Spinal cord (tissue), 9 donors: ENCODE measurements at regions not wholly inside any gene's neighbourhood (a gene's known extent, or its start where the extent isn't known, plus 50 kb on each side); places are given as distances from the start of the nearest gene placed in this dataset.

Experiments
- DNase-seq, 6 donors: peaks; one replicate each; pipeline versions ENCODE4 v3.0.0 to v3.0.0-alpha.2; 2013 to 2015; ENCODE audit warnings: low spot score in 6 of 6, low read depth in 4 of 6
- H3K27ac ChIP-seq: one replicate; pipeline ENCODE4 v1.5.1; 2013; ENCODE audit warnings: low read depth, low read length, control low read depth
- H3K27me3 ChIP-seq: one replicate; pipeline ENCODE4 v1.6.1; 2013; ENCODE audit warnings: low read length; ENCODE audit not compliant: control insufficient read depth, insufficient read depth
- H3K36me3 ChIP-seq: one replicate; pipeline ENCODE4 v1.6.1; 2013; ENCODE audit warnings: low read length; ENCODE audit not compliant: control insufficient read depth, insufficient read depth
- H3K4me1 ChIP-seq: one replicate; pipeline ENCODE4 v1.6.1; 2013; ENCODE audit warnings: low read length; ENCODE audit not compliant: control insufficient read depth, insufficient read depth
- H3K4me3 ChIP-seq: one replicate; pipeline ENCODE4 v1.5.1; 2013; ENCODE audit warnings: low read depth, low read length, control low read depth
- H3K9me3 ChIP-seq: one replicate; pipeline ENCODE4 v1.6.1; 2013; ENCODE audit warnings: low read length; ENCODE audit not compliant: control insufficient read depth, insufficient read depth
- WGBS: methylation state at CpG from one replicate; pipeline ENCODE4 v1.1.5; 2013; ENCODE audit warnings: missing lambda C conversion rate; ENCODE audit not compliant: insufficient coverage; 5-methylcytosine and 5-hydroxymethylcytosine counted together
- donor health status: healthy.

GRCh38 chr4:24262084-24262483 is 322.3 kb downstream of the DHX15 start:
- Histone ChIP-seq H3K27me3 (no peaks in the 10 kb centered on the region), H3K4me1 (no peaks in the 10 kb centered on the region), H3K27ac (no peak overlapping the region), H3K9me3 (no peaks in the 10 kb centered on the region), H3K36me3 (no peaks in the 10 kb centered on the region), H3K4me3 (no peak overlapping the region)
- WGBS: 61% methylated on average over 2 of the region's 6 CpGs
- DNase-seq: no peak

- WGBS: 95% methylated on average over 4 of the region's 5 CpGs
- Histone ChIP-seq H3K27ac (no peak overlapping the region), H3K36me3 (no peaks in the 10 kb centered on the region), H3K27me3 (no peaks in the 10 kb centered on the region), H3K4me3 (no peak overlapping the region), H3K9me3 (no peaks in the 10 kb centered on the region), H3K4me1 (no peaks in the 10 kb centered on the region)
- DNase-seq: no peak
Measured at GRCh38 chr4:24260923-24261564, 323.3 kb downstream of the DHX15 start.

GRCh38 chr4:24260133-24260715 is 324.1 kb downstream of the DHX15 start:
- Histone ChIP-seq H3K27ac (no peak overlapping the region), H3K4me1 (no peaks in the 10 kb centered on the region), H3K9me3 (no peaks in the 10 kb centered on the region), H3K4me3 (no peak overlapping the region), H3K27me3 (no peaks in the 10 kb centered on the region), H3K36me3 (no peaks in the 10 kb centered on the region)
- 85% methylated on average over 3 of the region's 8 CpGs for WGBS
- peak in 2 of 6 donors; percentile 76 to 81 for DNase-seq

GRCh38 chr4:24256547-24256946 is 327.8 kb downstream of the DHX15 start:
- H3K4me3 ChIP-seq: no peak overlapping the region
- H3K9me3 ChIP-seq: no peaks in the 10 kb centered on the region
- no peaks in the 10 kb centered on the region for H3K27me3 ChIP-seq
- DNase-seq: no peak
- H3K4me1 ChIP-seq: no peaks in the 10 kb centered on the region
- H3K36me3 ChIP-seq: no peaks in the 10 kb centered on the region
- H3K27ac ChIP-seq: no peak overlapping the region
- 53% methylated on average over 4 of the region's 5 CpGs for WGBS

- H3K27ac ChIP-seq: no peak overlapping the region
- H3K36me3 ChIP-seq: no peaks in the 10 kb centered on the region
- H3K9me3 ChIP-seq: no peaks in the 10 kb centered on the region
- no peak for DNase-seq
- no peak overlapping the region for H3K4me3 ChIP-seq
- WGBS: 43% methylated on average over 1 of the region's 4 CpGs
- H3K27me3 ChIP-seq: no peaks in the 10 kb centered on the region
- no peaks in the 10 kb centered on the region for H3K4me1 ChIP-seq
Measured at GRCh38 chr4:24256066-24256465, 328.3 kb downstream of the DHX15 start.

GRCh38 chr4:24252121-24252520 is 332.2 kb downstream of the DHX15 start:
- no peaks in the 10 kb centered on the region for H3K27me3 ChIP-seq
- WGBS: no CpG with 5 or more reads among the region's 2 CpGs
- DNase-seq: no peak

GRCh38 chr4:24251589-24251988 is 332.8 kb downstream of the DHX15 start:
- H3K9me3 ChIP-seq: no peaks in the 10 kb centered on the region
- peaks cover 3% of the 10 kb centered on the region for H3K4me1 ChIP-seq
- H3K36me3 ChIP-seq: no peaks in the 10 kb centered on the region
- no CpG with 5 or more reads among the region's 2 CpGs for WGBS
- no peak overlapping the region for H3K27ac ChIP-seq
- no peaks in the 10 kb centered on the region for H3K27me3 ChIP-seq
- no peak overlapping the region for H3K4me3 ChIP-seq
- no peak for DNase-seq

More at GRCh38 chr4:24252121-24252520, 332.2 kb downstream of the DHX15 start:
- Histone ChIP-seq H3K27ac (no peak overlapping the region), H3K36me3 (no peaks in the 10 kb centered on the region), H3K4me3 (no peak overlapping the region), H3K9me3 (no peaks in the 10 kb centered on the region), H3K4me1 (peaks cover 3% of the 10 kb centered on the region)

- Histone ChIP-seq H3K4me1 (peaks cover 8% of the 10 kb centered on the region), H3K27ac (no peak overlapping the region), H3K4me3 (no peak overlapping the region), H3K27me3 (no peaks in the 10 kb centered on the region), H3K9me3 (no peaks in the 10 kb centered on the region), H3K36me3 (no peaks in the 10 kb centered on the region)
- WGBS: 92% methylated on average over 4 of the region's 5 CpGs
- no peak for DNase-seq
Measured at GRCh38 chr4:24249972-24250371, 334.4 kb downstream of the DHX15 start.

- H3K27me3 ChIP-seq: no peaks in the 10 kb centered on the region
- no peak overlapping the region for H3K27ac ChIP-seq
- DNase-seq: no peak
- no peaks in the 10 kb centered on the region for H3K9me3 ChIP-seq
- no peak overlapping the region for H3K4me3 ChIP-seq
- 64% methylated on average over 14 of the region's 17 CpGs for WGBS
- H3K36me3 ChIP-seq: no peaks in the 10 kb centered on the region
- H3K4me1 ChIP-seq: peaks cover 8% of the 10 kb centered on the region
Measured at GRCh38 chr4:24248674-24249630, 335.4 kb downstream of the DHX15 start.
